ENCODE measurements at regions not wholly inside any gene's neighbourhood (a gene's known extent, or its start where the extent isn't known, plus 50 kb on each side); places are given as distances from the start of the nearest gene placed in this dataset.

- TF ChIP-seq CTCF (IDR thresholded peaks at IDR 0.05; ENCODE audit: low read depth, low read length) (no peak), EZH2phosphoT487 (IDR thresholded peaks at IDR 0.05; ENCODE audit: low read depth) (no peak)
These were observed 339.7 kb upstream of the POU5F2 start for GRCh38 chr5:94081088-94081487.
